ENCODE measurements at regions not wholly inside any gene's neighbourhood (a gene's known extent, or its start where the extent isn't known, plus 50 kb on each side); places are given as distances from the start of the nearest gene placed in this dataset.
A peak's percentile ranks its signal among the peaks of the same experiment; 100 is the strongest.
"Not testable (repeated sequence)": the region's sequence is repeated elsewhere in the genome, so short reads cannot be mapped to it uniquely, and the experiment has no call there.

DNA sequence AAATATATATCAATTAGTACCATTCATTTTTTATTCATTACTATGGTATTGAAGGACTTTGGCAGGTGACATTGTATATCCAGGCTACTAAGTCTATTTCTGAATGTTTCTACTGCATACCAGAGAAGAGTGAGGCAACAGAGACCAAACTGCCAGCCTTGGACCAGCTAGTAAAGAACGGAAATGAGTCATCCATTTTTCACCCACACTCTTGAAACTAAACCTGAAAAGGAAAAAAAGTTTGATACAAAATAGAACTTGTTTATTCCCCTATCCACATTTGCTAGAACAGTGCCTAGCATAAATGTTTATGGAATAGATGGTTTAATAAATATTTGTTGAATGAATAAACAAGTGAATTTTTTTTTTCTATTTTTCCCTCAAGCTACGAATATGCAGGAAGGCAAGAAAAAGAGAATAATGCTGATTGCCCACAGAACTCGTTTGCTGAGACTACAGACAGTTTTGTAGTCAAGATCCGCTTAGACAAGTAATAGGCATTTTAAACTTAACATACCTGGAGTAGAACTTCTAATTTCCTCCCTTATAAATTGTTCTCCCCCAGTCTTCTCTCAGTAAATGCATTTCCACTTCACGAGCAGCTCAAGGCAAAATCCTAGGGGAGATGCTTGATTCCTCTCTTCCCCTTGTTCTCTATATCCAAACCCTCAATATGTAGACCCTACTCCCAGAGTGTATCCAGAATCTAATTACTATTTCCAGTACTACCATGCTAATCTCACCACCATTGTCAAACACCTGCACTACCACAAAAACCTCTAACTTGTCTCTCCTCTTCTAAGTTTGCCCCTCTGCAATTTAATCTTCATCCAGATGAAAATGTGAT lies 146.2 kb upstream of the RASA1 start:
- peak overlapping the region; percentile 31 to 88 for H3K27ac Mint-ChIP-seq
- DNase-seq = peak; percentile 11 to 36 (median 16)
- H3K9me3 Mint-ChIP-seq = no peaks in the 10 kb centered on the region
- H3K4me3 Mint-ChIP-seq = peak overlapping the region; percentile 22 to 56
- peaks cover 25 to 31% of the 10 kb centered on the region in 2 donors for H3K4me1 Mint-ChIP-seq (ENCODE audit: low read depth in 2 of 2)
- no peaks in the 10 kb centered on the region for H3K36me3 Mint-ChIP-seq (ENCODE audit: insufficient read depth)
- no peaks in the 10 kb centered on the region for H3K27me3 Mint-ChIP-seq
- peak; percentile 92 for ATAC-seq (replicated peaks)

DNA sequence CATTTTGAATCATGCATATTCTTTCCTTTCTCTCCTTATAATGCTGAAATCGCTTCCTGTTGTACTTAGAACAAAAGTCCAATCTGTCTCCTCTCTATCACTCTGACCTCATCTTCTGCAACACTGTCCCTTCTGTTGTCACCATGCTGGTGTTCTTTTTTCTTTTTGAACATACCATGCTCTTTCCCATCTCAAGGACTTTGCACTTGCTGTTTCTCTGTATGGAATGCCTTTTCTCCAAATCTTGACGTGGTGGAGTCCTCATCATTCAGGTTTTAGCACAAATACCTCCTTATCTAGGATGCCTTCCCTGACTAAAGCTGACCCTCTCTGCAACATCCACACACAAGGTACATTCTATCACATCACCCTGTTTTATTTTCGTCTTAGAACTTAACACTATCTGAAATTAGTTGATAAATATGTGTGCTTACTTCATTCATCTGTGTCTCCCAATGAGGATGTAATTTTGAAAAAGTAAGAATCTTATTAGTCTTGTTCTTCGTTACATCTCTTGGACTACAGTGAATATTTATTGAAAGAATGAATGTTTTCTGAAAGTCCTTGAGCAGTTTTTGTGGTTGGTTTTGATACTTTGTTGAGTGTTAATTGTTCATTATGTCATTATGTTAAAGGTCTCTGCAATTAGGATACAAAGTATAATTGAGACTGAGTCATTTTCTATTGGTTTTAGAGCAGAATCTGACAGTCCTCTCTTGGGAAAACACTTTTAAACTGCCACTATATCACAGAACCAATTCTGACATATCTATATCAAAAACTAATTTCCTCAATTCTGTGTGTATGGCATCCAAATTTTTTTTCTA lies 145.3 kb upstream of the RASA1 start:
- peak overlapping the region; percentile 31 to 88 for H3K27ac Mint-ChIP-seq
- H3K36me3 Mint-ChIP-seq (ENCODE audit: insufficient read depth) = no peaks in the 10 kb centered on the region
- no peak for DNase-seq
- peaks cover 25 to 35% of the 10 kb centered on the region in 2 donors for H3K4me1 Mint-ChIP-seq (ENCODE audit: low read depth in 2 of 2)
- peaks cover 0 to 1% of the 10 kb centered on the region in 2 donors for H3K9me3 Mint-ChIP-seq
- ATAC-seq (replicated peaks) = no peak
- no peaks in the 10 kb centered on the region for H3K27me3 Mint-ChIP-seq
- peak overlapping the region; percentile 22 to 56 for H3K4me3 Mint-ChIP-seq

- peaks cover 15 to 29% of the 10 kb centered on the region in 2 donors for H3K4me1 Mint-ChIP-seq (ENCODE audit: low read depth in 2 of 2)
- no peaks in the 10 kb centered on the region for H3K36me3 Mint-ChIP-seq (ENCODE audit: insufficient read depth)
- peaks cover 0 to 1% of the 10 kb centered on the region in 2 donors for H3K9me3 Mint-ChIP-seq
- ATAC-seq (replicated peaks) (no peak), DNase-seq (no peak)
- H3K4me3 Mint-ChIP-seq = no peak overlapping the region
- no peaks in the 10 kb centered on the region for H3K27me3 Mint-ChIP-seq
- H3K27ac Mint-ChIP-seq = no peak overlapping the region
Measured at GRCh38 chr5:87125766-87126165, 141.9 kb upstream of the RASA1 start.

DNA sequence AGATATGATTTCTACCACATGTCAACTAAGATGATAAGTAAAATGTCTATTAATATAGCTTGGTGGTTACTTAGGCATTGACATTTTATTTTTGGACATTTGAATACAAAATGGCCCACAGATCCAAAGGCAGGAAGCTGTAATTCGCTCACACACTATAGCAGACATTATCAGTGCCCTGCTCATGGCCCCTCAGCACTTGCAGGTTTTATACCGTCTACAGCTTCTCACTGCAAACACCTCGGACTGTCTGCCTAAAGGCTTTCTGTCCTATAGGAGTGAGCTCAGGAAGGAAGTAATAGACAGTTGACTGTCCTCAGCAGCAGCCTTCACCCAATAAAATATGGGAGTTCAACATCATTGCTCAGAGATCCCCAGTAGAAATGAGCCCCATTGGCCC lies 140.8 kb upstream of the RASA1 start:
- Mint-ChIP-seq H3K27me3 (no peaks in the 10 kb centered on the region), H3K4me3 (no peak overlapping the region), H3K4me1 (ENCODE audit: low read depth in 2 of 2) (peaks cover 13 to 26% of the 10 kb centered on the region in 2 donors), H3K9me3 (peaks cover 0 to 1% of the 10 kb centered on the region in 2 donors), H3K27ac (peak overlapping the region in 1 of 2 donors; percentile 74), H3K36me3 (ENCODE audit: insufficient read depth) (no peaks in the 10 kb centered on the region)
- DNase-seq (no peak), ATAC-seq (replicated peaks) (no peak)

- Mint-ChIP-seq H3K4me1 (ENCODE audit: low read depth in 2 of 2) (peaks cover 7 to 21% of the 10 kb centered on the region in 2 donors), H3K27me3 (no peaks in the 10 kb centered on the region), H3K4me3 (no peak overlapping the region), H3K9me3 (peaks cover 0 to 1% of the 10 kb centered on the region in 2 donors), H3K27ac (peak overlapping the region in 1 of 2 donors; percentile 74), H3K36me3 (ENCODE audit: insufficient read depth) (no peaks in the 10 kb centered on the region)
- no peak for DNase-seq
- ATAC-seq (replicated peaks) = peak; percentile 50
Measured at GRCh38 chr5:87127426-87127825, 140.3 kb upstream of the RASA1 start.

- Mint-ChIP-seq H3K36me3 (ENCODE audit: insufficient read depth) (no peaks in the 10 kb centered on the region), H3K27me3 (no peaks in the 10 kb centered on the region), H3K4me3 (no peak overlapping the region), H3K4me1 (ENCODE audit: low read depth in 2 of 2) (peaks cover 6 to 18% of the 10 kb centered on the region in 2 donors), H3K9me3 (peaks cover 0 to 1% of the 10 kb centered on the region in 2 donors), H3K27ac (peak overlapping the region in 1 of 2 donors; percentile 74)
- ATAC-seq (replicated peaks) = no peak
- no peak for DNase-seq
Measured at GRCh38 chr5:87127956-87128687, 139.6 kb upstream of the RASA1 start.

- peaks cover 0 to 1% of the 10 kb centered on the region in 2 donors for H3K9me3 Mint-ChIP-seq
Measured at GRCh38 chr5:87129046-87129445, 138.6 kb upstream of the RASA1 start.

GRCh38 chr5:87132696-87133095 lies 135.0 kb upstream of the RASA1 start:
- peaks cover 2 to 10% of the 10 kb centered on the region in 2 donors for H3K4me1 Mint-ChIP-seq (ENCODE audit: low read depth in 2 of 2)

More at GRCh38 chr5:87129046-87129445, 138.6 kb upstream of the RASA1 start:
- no peak for ATAC-seq (replicated peaks)
- Mint-ChIP-seq H3K27ac (no peak overlapping the region), H3K4me3 (no peak overlapping the region), H3K27me3 (no peaks in the 10 kb centered on the region), H3K36me3 (ENCODE audit: insufficient read depth) (no peaks in the 10 kb centered on the region), H3K4me1 (ENCODE audit: low read depth in 2 of 2) (peaks cover 6 to 18% of the 10 kb centered on the region in 2 donors)
- DNase-seq = no peak

DNA sequence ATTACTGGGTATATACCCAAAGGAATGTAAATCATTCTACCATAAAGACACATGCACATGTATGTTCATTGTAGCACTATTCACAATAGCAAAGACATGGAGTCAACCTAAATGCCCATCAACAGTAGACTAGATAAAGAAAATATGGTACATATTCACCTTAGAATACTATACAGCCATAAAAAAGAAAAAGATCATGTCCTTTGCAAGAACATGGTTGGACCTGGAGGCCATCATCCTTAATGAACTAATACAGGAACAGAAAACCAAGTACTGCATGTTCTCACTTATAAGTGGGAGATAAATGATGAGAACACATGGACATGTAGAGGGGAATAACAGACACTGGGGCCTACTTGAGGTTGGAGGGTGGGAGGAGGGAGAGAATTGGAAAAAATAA lies 133.2 kb upstream of the RASA1 start:
- H3K9me3 Mint-ChIP-seq; DNase-seq; H3K4me1 Mint-ChIP-seq (ENCODE audit: low read depth in 2 of 2); H3K36me3 Mint-ChIP-seq (ENCODE audit: insufficient read depth); ATAC-seq (replicated peaks); H3K27ac Mint-ChIP-seq; H3K27me3 Mint-ChIP-seq; H3K4me3 Mint-ChIP-seq: not testable (repeated sequence)

More at GRCh38 chr5:87132696-87133095, 135.0 kb upstream of the RASA1 start:
- Mint-ChIP-seq H3K27ac (no peak overlapping the region), H3K36me3 (ENCODE audit: insufficient read depth) (no peaks in the 10 kb centered on the region), H3K4me3 (no peak overlapping the region), H3K27me3 (no peaks in the 10 kb centered on the region), H3K9me3 (no peaks in the 10 kb centered on the region)
- DNase-seq (no peak), ATAC-seq (replicated peaks) (no peak)

GRCh38 chr5:87136096-87136495 lies 131.6 kb upstream of the RASA1 start:
- no peaks in the 10 kb centered on the region for H3K9me3 Mint-ChIP-seq
- H3K27me3 Mint-ChIP-seq = no peaks in the 10 kb centered on the region
- no peak overlapping the region for H3K27ac Mint-ChIP-seq
- peaks cover 0 to 3% of the 10 kb centered on the region in 2 donors for H3K4me1 Mint-ChIP-seq (ENCODE audit: low read depth in 2 of 2)
- H3K36me3 Mint-ChIP-seq (ENCODE audit: insufficient read depth) = no peaks in the 10 kb centered on the region
- H3K4me3 Mint-ChIP-seq = no peak overlapping the region
- ATAC-seq (replicated peaks) (no peak), DNase-seq (no peak)

- H3K9me3 Mint-ChIP-seq = no peaks in the 10 kb centered on the region
Measured at GRCh38 chr5:87136733-87137132, 130.9 kb upstream of the RASA1 start.

DNA sequence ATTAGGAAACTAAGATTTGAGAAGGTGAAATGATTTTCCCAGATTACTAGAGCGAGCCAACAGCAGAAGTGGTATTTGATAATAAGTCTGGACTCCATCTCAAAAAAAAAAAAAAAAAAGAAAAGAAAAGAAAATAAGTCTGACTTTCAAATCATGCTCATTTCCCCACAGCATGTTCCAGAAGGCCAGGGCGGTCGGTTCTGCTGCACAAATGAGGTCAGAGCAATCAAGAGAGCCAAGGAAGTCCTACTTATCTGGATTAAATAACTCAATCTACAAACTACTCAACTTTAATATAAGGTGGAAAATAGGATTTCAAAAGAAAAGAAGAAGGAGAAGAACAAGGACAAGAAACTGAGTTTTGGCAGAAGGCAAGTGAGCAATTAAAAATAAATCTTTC lies 130.4 kb upstream of the RASA1 start:
- H3K36me3 Mint-ChIP-seq (ENCODE audit: insufficient read depth) = no peaks in the 10 kb centered on the region
- peak overlapping the region in 1 of 2 donors; percentile 39 for H3K27ac Mint-ChIP-seq
- peaks cover 0 to 3% of the 10 kb centered on the region in 2 donors for H3K4me1 Mint-ChIP-seq (ENCODE audit: low read depth in 2 of 2)
- H3K27me3 Mint-ChIP-seq = no peaks in the 10 kb centered on the region
- ATAC-seq (replicated peaks) = no peak
- H3K9me3 Mint-ChIP-seq = no peaks in the 10 kb centered on the region
- H3K4me3 Mint-ChIP-seq = no peak overlapping the region
- DNase-seq = no peak

More at GRCh38 chr5:87136733-87137132, 130.9 kb upstream of the RASA1 start:
- ATAC-seq (replicated peaks) (no peak), DNase-seq (no peak)
- H3K27me3 Mint-ChIP-seq = no peaks in the 10 kb centered on the region
- peaks cover 0 to 3% of the 10 kb centered on the region in 2 donors for H3K4me1 Mint-ChIP-seq (ENCODE audit: low read depth in 2 of 2)
- no peak overlapping the region for H3K4me3 Mint-ChIP-seq
- no peaks in the 10 kb centered on the region for H3K36me3 Mint-ChIP-seq (ENCODE audit: insufficient read depth)
- H3K27ac Mint-ChIP-seq = no peak overlapping the region
